DMS79 (cell line): ENCODE measurements at regions not wholly inside any gene's neighbourhood (a gene's known extent, or its start where the extent isn't known, plus 50 kb on each side); places are given as distances from the start of the nearest gene placed in this dataset.
"Not testable (repeated sequence)": the region's sequence is repeated elsewhere in the genome, so short reads cannot be mapped to it uniquely, and the experiment has no call there.

Source experiments
- DNase-seq: peaks from one replicate; lab custom pipeline; 2025; lab: John Stamatoyannopoulos, UW

DNA sequence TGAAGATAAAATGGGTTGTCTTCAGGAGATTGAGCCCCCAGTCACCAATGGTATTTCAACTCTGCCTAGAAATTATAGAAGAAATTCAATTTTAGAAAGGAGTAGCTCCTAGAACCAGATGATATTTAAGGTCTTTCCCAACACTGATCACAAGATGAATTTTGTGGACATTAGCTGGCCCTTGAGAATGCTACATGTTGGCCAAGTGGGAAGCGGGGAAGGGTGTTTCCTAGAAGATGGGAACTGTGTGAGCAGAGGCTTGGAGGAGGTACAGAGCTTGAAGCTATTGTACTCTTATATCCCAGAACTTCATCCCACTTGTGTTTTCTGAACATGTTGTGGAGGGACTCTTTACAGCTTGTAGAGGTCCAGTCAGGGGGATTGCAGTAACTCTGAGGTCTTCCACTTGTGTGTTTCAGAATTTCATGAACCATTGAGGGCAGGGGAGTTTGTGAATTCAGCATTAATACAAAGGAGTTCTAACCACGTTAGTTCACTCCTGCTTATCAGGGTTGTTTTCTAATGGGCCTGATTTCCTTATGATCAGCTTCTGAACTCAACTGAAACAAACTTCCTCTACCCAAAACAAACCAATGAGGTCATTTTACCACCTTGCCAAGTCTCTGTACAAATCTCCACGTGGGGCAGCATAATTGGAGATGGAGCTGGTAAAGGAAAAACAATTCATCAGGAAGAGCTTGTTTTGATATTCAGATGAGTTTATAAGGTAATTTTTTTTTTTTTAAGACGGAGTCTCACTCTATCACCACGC is 152.6 kb upstream of the TPM1 start:
- DNase-seq = no peak

DNA sequence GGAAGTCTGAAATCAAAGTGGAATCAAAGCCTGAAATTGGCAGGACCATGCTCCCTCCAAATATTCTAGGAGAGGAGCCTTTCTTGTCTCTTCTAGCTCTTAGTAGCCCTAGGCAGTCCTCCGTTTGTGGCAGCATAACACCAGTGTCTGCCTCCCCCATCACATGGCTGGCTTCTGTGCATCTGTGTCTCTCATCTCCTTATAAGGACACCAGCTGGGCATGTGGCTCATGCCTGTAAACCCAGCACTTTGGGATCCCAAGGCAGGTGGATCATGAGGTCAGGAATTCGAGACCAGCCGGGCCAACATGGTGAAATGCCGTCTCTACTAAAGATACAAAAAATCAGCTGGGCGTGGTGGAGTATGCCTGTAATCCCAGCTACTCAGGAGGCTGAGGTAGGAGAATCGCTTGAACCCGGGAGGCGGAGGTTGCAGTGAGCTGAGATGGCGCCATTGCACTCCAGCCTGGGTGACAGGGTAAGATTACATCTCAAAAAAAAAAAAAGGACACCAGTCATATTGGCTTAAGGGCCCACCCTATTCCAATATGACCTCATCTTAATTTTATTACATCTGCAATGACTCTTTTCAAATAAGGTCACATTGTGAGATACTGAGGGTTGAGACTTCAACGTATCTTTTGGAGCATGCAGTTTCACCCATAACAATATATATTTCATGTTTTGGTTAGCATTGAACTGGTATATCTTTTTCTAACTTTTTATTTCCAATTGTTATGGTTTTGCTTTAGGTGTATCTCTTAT is 148.0 kb upstream of the TPM1 start:
- DNase-seq = no peak

DNA sequence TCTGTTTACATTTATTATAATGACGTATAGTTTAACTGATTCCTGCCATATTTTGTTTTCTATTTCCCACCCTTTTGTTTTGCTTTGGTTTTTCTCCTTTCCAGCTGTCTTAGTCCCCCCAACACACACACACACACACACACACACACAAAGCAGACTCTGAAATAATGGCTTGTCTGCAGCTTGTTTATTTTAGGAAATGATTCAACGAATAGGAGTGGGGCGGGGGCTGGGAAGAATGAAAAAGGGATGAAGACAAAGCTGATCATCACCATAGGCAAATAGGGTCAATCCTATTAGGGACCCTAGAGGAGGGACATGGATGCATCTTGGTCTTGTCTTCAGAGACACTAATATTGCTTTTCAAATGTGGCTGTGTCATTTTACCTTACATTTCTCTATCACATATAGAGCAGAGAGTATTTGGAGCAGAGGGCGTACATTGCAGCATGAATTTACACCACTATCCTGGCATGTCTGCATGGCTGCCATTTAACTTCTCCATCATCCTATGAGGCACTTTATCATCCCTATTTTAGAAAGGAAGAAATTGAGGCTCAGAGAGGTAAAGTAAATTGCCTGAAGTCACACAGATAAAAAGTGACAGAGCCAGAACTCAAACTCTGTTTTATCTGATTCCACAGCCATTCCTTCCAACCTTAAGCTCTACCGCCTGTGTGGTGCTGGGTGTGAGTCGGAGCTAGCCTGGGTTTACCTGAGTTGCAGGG is 147.2 kb upstream of the TPM1 start:
- no peak for DNase-seq

DNA sequence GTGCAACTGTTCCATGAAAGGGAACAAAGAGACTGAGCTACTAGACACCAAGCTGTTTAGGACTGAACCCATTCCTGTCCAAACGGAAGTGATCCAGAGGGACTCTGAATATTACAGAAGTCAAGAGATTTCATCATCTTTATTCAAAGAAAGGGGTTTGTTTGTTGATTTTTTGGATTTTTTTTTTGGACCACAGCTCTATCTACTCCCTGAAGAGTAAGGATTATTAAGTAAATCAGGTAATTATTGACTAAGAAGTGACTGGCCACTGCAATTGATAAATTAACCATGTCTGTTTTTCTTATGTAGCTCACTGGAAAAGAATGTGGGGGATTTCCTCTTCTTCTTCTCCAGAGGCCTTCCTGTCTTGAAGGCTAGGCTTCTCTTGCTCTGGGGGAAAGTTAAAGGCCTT is 146.6 kb upstream of the TPM1 start:
- DNase-seq = no peak

DNA sequence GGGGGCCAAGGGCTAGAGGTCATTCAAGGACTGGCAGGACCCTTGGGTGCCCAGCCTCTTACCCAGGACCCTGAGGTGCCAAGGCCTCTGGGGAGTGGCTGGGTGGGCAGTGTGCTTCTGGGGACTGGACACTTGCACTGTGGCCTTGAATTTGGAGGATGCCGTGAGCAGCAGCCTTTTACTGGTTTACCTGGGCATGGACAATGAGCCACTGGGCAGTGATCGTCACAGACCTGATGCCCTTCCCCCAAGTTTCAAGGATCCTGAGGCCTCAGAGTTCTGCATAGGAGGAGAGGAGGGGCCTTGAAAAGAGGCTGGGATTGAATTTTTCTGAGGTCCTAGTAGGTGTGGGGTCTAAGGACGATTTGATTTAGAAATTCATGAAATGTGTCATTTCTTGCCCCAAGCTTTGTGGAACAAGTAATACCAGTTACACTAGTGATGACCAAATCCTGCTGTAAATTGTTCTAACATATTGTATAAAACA is 146.1 kb upstream of the TPM1 start:
- no peak for DNase-seq

DNA sequence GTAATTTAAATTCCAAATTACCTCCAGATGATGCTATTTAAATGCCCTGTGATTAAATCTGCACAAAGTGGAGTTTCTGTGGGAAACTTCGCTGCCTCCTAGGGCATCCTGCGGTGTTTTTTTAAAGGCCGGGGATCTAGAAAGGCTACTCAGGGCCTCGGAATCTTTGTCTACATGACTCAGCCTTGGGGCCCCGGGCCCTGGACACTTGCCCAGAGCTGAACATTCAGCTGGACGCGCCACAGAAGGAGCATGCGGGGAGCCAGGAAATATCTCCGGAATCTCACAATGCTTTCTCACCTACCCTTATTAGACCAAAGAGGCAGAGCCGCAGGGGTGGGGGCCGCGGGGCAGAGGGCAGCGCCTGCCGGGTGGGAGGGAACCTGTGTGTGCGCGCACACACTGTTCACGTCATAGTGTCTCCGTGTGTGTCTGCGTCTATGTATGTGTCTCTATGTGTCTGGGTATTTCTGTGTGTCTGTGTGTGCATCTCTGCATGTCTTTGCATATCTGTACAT is 145.5 kb upstream of the TPM1 start:
- no peak for DNase-seq

DNA sequence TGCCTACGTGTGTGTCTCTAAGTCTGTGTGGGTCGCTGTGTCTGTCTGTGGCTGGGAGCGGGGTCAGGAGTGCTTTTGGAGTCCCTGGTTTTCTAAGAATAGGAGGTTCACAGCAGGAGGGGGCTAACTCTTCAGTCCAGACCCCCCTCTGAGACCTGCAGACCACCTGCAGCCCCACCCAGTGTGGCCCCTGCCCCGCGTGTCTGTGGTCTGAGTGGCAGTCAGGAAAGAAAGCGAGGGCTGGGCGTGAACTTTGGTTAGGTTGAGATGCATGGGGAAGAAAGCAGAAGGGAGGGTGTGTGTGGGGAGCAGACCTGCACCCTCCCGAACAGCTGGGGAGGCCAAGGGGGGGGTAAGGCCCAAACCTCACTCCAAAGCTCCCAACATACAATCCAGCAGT is 144.9 kb upstream of the TPM1 start:
- no peak for DNase-seq

DNA sequence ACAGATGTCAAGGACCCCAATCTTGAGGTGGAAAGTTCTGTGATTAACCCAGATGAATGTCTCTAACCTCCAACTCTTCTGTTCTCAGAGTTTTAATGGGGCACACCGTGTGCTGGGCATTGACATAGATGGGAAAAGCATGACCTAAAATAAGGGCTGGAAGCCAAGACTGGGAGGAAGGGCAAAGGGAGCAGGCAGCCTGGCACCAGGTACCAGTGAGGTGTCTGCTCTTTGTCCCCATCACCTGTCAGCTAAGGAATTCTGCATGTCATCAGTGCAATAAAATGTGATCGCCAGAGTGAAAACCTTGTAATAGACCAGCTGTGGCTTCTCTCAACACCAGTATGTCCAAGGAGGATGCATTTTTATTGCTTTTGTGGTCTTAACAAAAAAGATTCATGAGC is 143.5 kb upstream of the TPM1 start:
- no peak for DNase-seq

DNA sequence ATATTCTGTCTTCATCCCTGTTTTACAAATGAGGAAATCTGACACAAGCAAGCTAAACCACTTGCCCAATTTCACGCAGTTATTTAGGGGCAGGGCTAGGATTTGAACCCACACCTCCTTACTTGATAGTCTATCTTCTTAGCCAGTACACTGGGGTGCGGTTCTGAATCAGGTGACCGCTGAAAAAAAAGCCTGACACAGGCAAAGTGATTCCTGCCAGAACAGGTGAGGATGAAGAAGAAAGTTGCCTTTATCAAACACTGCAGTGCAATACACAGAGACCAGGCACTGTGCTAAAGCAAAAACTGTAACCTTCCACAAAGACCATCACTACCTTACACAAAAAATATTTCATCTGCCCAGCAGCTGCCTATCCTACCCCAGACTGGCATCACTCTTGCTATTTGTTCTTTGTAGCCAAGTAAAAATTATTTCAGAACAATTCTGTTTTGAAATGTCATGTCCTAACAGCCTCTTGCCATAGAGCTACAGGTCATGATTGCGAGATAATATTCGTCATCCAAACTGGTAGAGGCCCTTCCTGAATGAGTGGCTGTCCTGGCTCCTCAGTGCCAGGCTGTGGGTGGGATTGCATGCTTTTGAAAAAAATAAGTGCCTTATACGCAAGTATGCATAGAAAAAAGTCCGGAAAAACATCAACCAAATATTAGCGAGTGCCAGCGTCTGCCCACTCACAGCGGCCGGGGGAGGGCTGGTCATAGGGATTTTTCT is 142.3 kb upstream of the TPM1 start:
- DNase-seq = no peak

DNA sequence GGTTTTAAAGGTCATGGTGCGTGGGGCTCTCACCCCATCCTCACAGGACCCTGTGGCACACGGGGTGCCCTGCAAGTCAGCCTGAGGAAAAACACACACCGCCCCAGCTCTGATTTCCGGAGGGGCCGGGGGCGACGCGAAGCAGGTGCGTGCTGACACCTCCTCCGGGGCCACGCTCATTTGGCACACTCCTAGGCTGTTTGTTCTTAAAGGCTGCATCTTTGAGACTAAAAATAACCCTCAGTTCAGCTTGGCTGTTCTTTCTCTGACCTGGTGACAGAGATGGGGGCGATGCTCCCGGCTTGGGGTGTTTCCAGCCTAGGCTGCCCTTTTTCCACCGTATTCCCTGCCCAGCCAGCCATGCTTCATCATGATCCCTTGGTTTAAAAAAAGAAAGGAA is 141.5 kb upstream of the TPM1 start:
- DNase-seq = no peak

DNA sequence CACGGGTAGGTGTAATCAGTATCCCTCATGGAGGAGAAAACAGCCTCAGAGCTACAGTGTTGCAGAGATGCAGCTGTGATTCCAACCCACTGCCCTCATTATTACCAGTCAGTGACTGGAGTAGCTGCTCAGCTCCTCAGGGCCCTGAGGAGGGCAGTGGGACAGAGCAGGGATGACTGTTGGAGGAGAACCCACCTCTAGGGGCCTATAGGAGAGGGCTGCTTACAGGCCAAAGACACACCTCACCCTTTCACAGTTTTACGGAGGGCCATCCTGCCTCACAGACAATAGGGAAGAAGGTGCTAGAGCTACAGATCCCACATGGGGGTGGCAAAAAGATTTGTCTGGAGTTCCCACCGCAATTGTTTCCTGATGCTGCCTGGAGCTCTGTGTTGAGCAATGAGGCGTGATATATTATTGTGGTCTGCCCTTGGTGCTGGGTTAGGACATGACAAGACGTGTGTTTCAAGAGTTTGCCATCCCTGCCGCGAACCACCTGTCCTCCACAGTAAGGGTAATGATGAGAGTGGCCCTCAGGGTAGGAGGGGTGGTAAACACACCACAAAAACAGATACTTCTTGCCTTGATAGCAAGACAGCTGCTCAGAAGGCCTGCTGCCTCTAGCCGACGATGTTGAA is 140.5 kb upstream of the TPM1 start:
- DNase-seq = peak; percentile 14

DNA sequence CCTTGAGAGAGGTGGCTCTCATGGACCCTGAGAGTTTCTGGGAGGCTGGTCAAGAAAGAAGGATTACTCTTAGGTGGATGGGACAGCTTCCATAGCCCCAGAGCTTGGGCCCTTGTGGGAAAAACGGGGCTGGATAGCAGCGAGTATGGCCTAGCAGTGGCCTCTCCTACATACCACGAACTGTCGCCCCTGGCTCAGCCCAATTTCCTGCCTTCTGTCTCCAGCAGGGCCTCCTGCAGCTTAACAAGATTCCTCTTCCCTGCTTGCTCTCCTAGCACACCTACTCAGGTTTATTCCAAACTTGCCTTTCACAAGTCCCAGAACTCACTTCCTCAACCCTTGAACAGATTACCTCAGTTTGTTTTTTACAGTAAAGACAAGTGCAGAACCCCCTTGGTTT is 139.7 kb upstream of the TPM1 start:
- DNase-seq = no peak

DNA sequence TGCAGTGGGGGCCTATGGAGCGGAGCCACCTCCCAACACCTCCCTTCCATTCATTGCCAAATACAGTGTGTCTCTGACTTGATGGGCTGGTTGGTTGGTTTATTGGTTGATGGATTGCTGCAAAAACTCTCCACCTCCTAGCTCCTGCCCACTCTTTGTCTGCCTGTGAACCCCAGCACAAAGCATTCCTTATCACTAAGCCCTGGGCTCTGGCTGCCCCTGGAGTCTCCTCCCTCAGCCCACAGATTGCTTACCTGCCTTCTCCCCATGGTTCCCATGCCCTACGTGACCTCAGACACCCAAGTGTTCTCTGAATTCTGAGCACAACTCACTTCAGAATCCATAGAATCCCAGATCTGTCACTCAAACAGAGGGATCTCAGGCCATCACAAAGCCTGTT is 139.1 kb upstream of the TPM1 start:
- DNase-seq = no peak

DNA sequence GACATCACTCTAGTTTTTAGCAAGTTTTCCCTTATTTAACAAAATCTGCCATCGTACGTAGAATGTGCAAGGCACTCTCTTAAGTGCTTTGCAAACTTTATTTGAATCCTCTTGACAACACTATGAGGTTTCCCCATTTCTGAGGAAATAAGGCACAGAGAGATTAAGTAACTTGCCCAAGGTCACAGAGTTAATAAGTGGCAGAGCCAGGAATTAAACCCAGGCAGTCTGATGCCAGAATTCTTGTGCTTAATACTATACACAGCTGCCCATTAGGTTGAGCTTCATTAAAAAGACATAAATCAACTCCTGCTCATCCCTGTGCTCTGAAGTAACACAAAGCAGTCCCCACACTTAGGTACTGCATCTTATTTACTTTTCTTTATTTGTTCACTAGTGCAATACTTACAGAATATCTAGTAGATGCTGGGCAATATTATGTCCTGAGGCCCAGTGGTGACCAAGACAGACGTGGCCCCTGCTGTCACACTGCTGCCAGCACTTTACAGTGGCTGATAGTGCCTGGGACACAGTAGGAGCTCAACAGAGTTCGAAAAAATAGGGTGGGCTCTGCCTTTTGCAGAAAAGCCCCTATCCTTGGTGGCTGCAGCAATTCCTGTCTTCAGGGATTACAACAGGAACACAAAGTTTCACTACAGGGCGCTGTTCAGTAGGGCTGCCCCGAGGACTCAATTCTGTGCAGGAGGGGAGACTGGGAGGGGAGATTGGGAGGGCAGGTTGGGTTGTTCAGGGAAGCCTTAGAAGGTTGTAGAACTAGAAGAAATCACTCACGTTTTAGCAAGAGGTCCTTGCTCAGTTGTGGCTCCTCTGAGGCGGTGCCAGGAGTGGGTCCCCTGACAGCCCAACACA is 138.3 kb upstream of the TPM1 start:
- DNase-seq = no peak

DNA sequence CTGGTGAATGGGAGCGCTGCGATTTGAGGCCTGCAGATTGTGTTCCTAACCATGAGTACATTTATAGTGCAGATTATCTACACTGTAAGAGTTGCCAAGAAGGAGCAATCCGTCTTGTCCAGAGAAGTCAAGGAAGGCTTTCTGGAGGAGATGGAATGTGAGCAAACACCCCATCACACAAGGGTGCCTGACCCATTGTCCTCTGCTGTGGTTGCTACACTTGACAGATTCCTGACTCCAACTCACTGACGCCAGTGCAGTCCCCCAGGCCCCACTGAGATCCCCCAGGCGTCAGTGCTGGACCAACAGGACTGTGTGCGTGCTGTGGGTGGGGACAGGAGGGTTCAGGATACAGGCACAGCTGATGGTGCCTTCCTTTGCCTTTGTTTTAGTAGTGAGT is 135.9 kb upstream of the TPM1 start:
- no peak for DNase-seq

DNA sequence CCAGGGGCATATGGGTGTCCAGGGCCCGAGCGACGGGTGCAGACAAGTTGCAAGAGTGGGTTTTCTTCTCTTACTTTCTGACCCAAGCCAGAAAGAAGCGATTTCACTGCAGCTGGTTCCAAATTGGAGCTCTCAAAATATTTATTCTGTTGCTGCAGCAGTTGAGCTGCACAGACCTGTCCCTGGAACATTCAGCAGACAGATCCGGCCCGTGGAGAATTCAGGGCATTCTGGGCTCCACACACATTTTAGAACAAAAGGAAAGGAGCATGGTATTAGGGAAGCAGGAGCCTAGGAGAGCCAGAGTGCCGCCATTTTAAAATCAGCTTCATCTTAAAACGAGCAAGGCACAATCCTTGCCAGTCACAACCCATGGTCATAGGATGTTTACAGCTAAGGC is 135.3 kb upstream of the TPM1 start:
- no peak for DNase-seq

DNA sequence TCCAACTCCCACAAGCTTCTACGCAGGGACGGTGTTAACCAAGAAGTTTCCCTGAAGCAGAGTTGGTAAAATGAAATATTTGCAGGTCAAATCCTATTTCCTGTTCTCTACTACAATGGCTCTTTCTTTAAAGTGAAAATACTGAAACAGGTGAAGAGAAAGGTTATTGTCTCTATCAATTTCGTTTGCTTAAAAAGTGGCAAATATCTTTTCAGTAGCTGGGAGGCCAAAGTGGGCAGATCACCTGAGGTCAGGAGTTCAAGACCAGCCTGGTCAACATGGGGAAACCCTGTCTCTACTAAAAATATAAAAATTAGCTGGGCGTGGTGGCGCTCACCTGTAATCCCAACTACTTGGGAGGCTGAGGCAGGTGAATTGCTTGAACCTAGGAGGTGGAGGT is 134.2 kb upstream of the TPM1 start:
- not testable (repeated sequence) for DNase-seq

DNA sequence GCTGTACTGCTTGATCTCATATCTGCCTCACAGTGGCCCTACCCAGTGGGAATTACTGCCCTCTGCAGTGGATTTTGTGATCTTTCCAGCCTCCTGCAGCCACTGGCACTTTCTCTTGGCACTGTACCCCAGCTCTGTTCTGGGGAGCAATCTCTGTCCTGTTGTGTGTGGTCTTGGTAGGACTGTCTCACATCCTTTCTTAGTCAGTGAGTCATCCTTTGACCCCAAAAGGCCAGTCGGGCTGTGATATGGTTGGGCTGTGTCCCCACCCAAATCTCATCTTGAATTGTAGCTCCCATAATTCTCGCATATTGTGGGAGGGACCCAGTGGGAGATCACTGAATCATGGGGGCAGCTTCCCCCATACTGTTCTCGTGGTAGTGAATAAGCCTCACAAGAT is 133.3 kb upstream of the TPM1 start:
- DNase-seq = no peak

DNA sequence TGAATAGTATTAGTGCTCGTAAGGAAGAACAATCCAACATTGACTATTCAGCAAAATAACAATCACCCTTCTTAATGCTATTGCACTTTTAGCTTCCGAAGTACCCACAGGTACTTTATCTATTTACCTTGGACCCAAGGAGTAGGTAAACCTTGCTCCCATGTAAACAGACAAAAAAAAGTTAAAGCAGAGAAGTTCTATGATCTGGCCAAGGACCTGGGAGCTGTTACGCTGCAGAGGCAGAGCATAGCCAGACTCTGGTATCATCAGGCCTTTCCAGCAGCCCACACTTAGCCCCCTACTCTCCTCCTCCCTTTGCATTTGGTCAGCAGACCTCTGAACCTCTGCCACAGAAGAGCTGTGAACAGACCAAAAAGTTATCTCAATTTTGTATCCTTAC is 130.3 kb upstream of the TPM1 start:
- DNase-seq = no peak

DNA sequence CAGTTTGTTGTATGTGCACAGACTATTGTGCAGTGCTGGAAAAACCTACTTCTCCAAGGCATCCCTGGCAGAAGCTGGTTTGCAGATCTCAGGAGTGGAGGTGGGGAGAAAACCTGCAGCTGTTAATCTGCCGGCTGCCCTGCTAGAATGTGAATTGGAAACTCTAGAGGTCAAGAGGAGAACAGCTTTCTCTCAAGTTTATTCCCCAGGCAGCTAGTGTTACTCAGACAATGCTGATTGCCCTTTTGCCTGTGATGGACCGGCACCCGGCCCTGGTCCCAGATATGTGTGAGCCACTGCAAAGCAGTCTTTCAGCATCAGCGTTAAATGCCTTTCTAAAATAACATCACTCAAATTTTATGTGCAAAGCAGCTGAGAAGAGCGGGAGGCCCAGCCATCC is 129.7 kb upstream of the TPM1 start:
- DNase-seq = no peak
